Gastrocnemius medialis (tissue), 4 donors: ENCODE measurements at regions not wholly inside any gene's neighbourhood (a gene's known extent, or its start where the extent isn't known, plus 50 kb on each side); places are given as distances from the start of the nearest gene placed in this dataset.

Experiments
- ATAC-seq, 2 donors: fragments of 150-250 bp; one replicate each; pipeline ENCODE4 v1.9.1; 2016
- DNase-seq, 2 donors: peaks; one replicate each; pipeline ENCODE4 v3.0.0-alpha.2; 2019
- H3K27ac ChIP-seq, 4 donors: fragments of 200-600 bp; sonication (generic); 1 replicate in 1 of 4; 2 replicates in 3 of 4; pipeline ENCODE4 v1.5.1; 2016 to 2018; ENCODE audit warnings: mild to moderate bottlenecking in 2 of 4, moderate library complexity in 1 of 4
- H3K27me3 ChIP-seq, 3 donors: fragments of 200-600 bp; sonication (generic) in 2 of 3; 1 replicate in 1 of 3; 2 replicates in 2 of 3; pipeline versions ENCODE4 v1.5.1 to v1.6.0; 2016 to 2019; ENCODE audit warnings: mild to moderate bottlenecking in 1 of 3, moderate library complexity in 1 of 3
- H3K36me3 ChIP-seq, 2 donors: fragments of 200-600 bp; sonication (generic) in 1 of 2; one replicate each; pipeline ENCODE4 v1.5.1; 2017 to 2018
- H3K4me1 ChIP-seq, 2 donors: fragments of 200-600 bp; sonication (generic) in 1 of 2; one replicate each; pipeline ENCODE4 v1.5.1; 2016 to 2017; ENCODE audit warnings: mild to moderate bottlenecking in 2 of 2
- H3K4me3 ChIP-seq, 4 donors: fragments of 200-600 bp; sonication (generic) in 3 of 4; 1 replicate in 1 of 4; 2 replicates in 3 of 4; pipeline ENCODE4 v1.5.1; 2016 to 2019; ENCODE audit warnings: mild to moderate bottlenecking in 2 of 4
- H3K9me3 ChIP-seq, 3 donors: fragments of 200-600 bp; sonication (generic) in 2 of 3; 1 replicate in 1 of 3; 2 replicates in 2 of 3; pipeline ENCODE4 v1.5.1; 2016 to 2019
- CTCF ChIP-seq, 5 experiments: fragments of 450-650 bp in 3 of 5; fragments of 200-600 bp in 2 of 5; sonication (generic) in 2 of 5; IDR thresholded peaks in 4 of 5; conservative IDR thresholded peaks in 1 of 5; 1 replicate in 4 of 5; 2 replicates in 1 of 5; pipeline ENCODE4 v1.5.1; 2016 to 2019; ENCODE audit warnings: antibody characterized with exemption in 5 of 5, mild to moderate bottlenecking in 3 of 5, moderate library complexity in 3 of 5
- POLR2A ChIP-seq, 2 donors: fragments of 450-650 bp; IDR thresholded peaks; one replicate each; pipeline ENCODE4 v1.6.1; 2017; ENCODE audit warnings: antibody characterized with exemption in 2 of 2, mild to moderate bottlenecking in 2 of 2, moderate library complexity in 2 of 2
- in situ Hi-C, 4 donors: fragments of 200-750 bp; cut with MboI; loops; one replicate each; pipeline versions ENCODE4 v1.15.0 to v1.8.0; 2017; ENCODE audit warnings: low sequenced_read_pairs in 4 of 4
- intact Hi-C: fragments of 100-400 bp; cut with DNase I; formaldehyde crosslinking; loops from one replicate; pipeline ENCODE4 v1.15.1; 2023; ENCODE audit warnings: low total_unique reads

- intact Hi-C loops (no loop called here), in situ Hi-C loops (no loop called here)
- peaks cover 13 to 17% of the 10 kb centered on the region in 2 donors for H3K4me1 ChIP-seq
- ATAC-seq, result peak; percentile 73 to 91
- no peak for TF ChIP-seq CTCF (IDR thresholded peaks at IDR 0.05 in 4 of 5, conservative IDR thresholded peaks at IDR 0.05 in 1 of 5)
- no peak for TF ChIP-seq POLR2A (IDR thresholded peaks at IDR 0.05)
- no peaks in the 10 kb centered on the region for H3K27me3 ChIP-seq
- H3K36me3 ChIP-seq, result no peaks in the 10 kb centered on the region
- peak overlapping the region; percentile 66 to 79 (median 72) for H3K27ac ChIP-seq
- H3K9me3 ChIP-seq, result peaks cover 0 to 3% (median 0%) of the 10 kb centered on the region in 3 donors
- H3K4me3 ChIP-seq, result no peak overlapping the region
- peak in 1 of 2 donors; percentile 60 for DNase-seq
Measured at GRCh38 chr6:4380881-4381281, 245.5 kb upstream of the ECI2 start.

DNA sequence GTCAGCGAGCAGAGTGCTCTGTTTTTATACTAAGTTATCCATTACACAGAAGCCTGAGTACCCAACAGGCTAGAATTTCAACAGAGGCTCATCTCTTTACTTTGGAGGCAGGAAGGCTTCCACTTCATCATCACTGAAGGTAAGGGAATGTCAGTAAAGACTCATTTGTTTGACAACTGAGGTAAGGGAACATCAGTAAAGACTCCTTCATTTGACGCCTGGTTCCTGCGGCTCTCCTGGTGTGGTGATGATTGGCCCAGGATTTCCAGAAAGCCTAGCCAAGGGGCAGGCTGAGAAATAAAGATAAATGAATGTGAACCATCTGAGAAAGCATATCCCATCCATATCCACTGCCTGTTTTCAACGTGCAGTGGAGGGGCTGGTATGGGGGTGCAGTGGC, 244.6 kb upstream of the ECI2 start:
- TF ChIP-seq CTCF (IDR thresholded peaks at IDR 0.05 in 4 of 5, conservative IDR thresholded peaks at IDR 0.05 in 1 of 5) (no peak), POLR2A (IDR thresholded peaks at IDR 0.05) (no peak)
- intact Hi-C loops, result no loop called here
- no peak for DNase-seq
- Histone ChIP-seq H3K9me3 (peaks cover 0 to 3% (median 0%) of the 10 kb centered on the region in 3 donors), H3K4me1 (peaks cover 13 to 17% of the 10 kb centered on the region in 2 donors), H3K27ac (peak overlapping the region in 2 of 4 donors; percentile 66 to 68), H3K27me3 (no peaks in the 10 kb centered on the region), H3K4me3 (no peak overlapping the region), H3K36me3 (no peaks in the 10 kb centered on the region)
- in situ Hi-C loops, result no loop called here
- no peak for ATAC-seq

DNA sequence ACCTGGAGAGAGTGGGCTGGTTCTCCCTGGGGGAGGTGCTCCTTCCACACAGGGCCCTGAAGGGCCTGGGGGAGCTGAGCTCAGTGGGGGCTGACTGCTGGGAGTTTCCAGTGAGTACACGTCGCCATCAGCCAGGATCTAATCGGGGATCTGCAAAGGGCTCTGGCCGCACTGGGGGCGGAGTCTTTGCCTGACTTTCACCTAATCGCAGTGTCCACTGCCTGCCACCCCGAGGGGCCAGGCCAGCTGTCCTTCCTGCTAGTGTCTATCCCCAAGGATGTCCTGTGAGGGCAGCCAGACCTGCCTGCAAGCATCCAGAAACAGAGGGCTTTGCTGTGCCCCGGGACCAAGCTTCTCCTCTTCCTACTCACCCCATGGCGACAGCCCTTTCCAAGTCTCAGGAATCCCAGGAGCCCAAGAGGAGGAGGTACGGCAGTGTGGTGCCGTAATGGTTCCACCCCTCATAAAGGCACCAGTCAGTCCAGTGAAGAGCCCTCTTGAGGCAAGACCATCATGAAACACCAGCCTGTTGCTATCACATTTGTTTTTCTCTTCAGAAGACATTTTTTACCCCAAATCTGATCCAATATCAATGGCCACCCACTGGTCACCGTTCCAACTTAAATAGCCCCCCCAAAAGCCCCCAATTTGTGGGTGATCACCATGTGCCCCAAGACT, 243.1 kb upstream of the ECI2 start:
- H3K4me3 ChIP-seq, result no peak overlapping the region
- no peaks in the 10 kb centered on the region for H3K9me3 ChIP-seq
- no peak for TF ChIP-seq POLR2A (IDR thresholded peaks at IDR 0.05)
- TF ChIP-seq CTCF (IDR thresholded peaks at IDR 0.05 in 4 of 5, conservative IDR thresholded peaks at IDR 0.05 in 1 of 5), result no peak
- DNase-seq, result no peak
- no peak for ATAC-seq
- no peaks in the 10 kb centered on the region for H3K27me3 ChIP-seq
- intact Hi-C loops, result no loop called here
- no peak overlapping the region for H3K27ac ChIP-seq
- in situ Hi-C loops, result no loop called here
- peaks cover 20 to 23% of the 10 kb centered on the region in 2 donors for H3K4me1 ChIP-seq
- H3K36me3 ChIP-seq, result no peaks in the 10 kb centered on the region

DNA sequence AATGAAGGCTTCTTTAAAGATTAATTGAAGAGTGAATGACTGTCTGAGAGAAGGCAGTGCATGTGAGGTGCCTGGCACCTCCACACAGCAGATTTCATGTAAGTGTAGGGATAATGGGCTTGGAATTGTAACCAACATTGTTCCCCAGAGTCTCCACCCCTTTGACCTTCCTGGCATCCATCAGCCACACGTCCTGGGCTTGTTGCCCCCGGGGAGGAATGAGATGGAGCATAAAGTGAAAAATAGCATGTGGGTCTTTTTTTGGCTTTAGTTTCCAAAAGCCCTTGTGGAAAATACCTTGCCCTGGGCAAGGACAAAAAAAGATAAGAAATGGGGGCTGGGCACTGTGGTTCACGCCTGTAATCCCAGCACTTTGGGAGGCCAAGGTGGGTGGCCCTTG, 242.2 kb upstream of the ECI2 start:
- peaks cover 20 to 23% of the 10 kb centered on the region in 2 donors for H3K4me1 ChIP-seq
- TF ChIP-seq POLR2A (IDR thresholded peaks at IDR 0.05) (no peak), CTCF (IDR thresholded peaks at IDR 0.05 in 4 of 5, conservative IDR thresholded peaks at IDR 0.05 in 1 of 5) (no peak)
- no peaks in the 10 kb centered on the region for H3K36me3 ChIP-seq
- ATAC-seq, result no peak
- DNase-seq, result no peak
- H3K9me3 ChIP-seq, result no peaks in the 10 kb centered on the region
- no peak overlapping the region for H3K27ac ChIP-seq
- in situ Hi-C loops (no loop called here), intact Hi-C loops (no loop called here)
- H3K4me3 ChIP-seq, result no peak overlapping the region
- H3K27me3 ChIP-seq, result no peaks in the 10 kb centered on the region

DNA sequence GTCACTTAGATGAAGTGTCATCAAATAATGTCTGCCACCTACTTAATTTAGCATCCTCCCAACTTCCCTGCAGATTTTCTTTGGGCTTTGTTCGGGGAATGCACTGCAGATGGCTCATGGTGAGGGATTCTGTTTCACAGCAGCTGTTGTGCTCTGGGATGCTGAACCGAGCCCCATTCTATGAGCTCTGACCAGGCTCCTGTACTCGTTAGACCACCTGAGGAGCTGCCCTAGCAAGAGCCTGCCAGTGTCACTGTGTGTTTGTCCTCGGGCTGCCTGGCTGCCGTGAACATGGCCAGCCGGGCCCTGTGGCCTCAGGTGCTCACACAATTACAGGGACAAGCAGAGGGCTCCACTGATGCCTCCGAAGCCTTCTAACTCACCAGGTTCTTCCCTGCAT, 238.8 kb upstream of the ECI2 start:
- no peak for TF ChIP-seq CTCF (IDR thresholded peaks at IDR 0.05 in 4 of 5, conservative IDR thresholded peaks at IDR 0.05 in 1 of 5)
- TF ChIP-seq POLR2A (IDR thresholded peaks at IDR 0.05), result no peak
- H3K36me3 ChIP-seq, result no peaks in the 10 kb centered on the region
- H3K9me3 ChIP-seq, result no peaks in the 10 kb centered on the region
- no peak for DNase-seq
- in situ Hi-C loops (no loop called here), intact Hi-C loops (no loop called here)
- H3K27ac ChIP-seq, result peak overlapping the region; percentile 37 to 87 (median 68)
- no peaks in the 10 kb centered on the region for H3K27me3 ChIP-seq
- H3K4me3 ChIP-seq, result no peak overlapping the region
- no peak for ATAC-seq
- peaks cover 27 to 35% of the 10 kb centered on the region in 2 donors for H3K4me1 ChIP-seq
